Endothelial cell of umbilical vein (primary cell): ENCODE measurements at regions not wholly inside any gene's neighbourhood (a gene's known extent, or its start where the extent isn't known, plus 50 kb on each side); places are given as distances from the start of the nearest gene placed in this dataset.

Source experiments
- EZH2 ChIP-seq: IDR thresholded peaks from 2 replicates; pipeline ENCODE4 v1.6.1; 2012; ENCODE audit warnings: borderline replicate concordance, low read depth, mild to moderate bottlenecking, moderate library complexity, low read length, inconsistent platforms; ENCODE audit not compliant: severe bottlenecking
- JUN ChIP-seq: IDR thresholded peaks from 2 replicates; pipeline ENCODE4 v1.6.1; 2011; ENCODE audit warnings: borderline replicate concordance, low read depth; ENCODE audit not compliant: insufficient read length, insufficient read depth
- POLR2A ChIP-seq: IDR thresholded peaks from 2 replicates; pipeline ENCODE4 v1.6.1; 2012; ENCODE audit warnings: low read depth, mild to moderate bottlenecking, control low read depth, low read length
- TF ChIP-seq, protein P1 (sequence below), 2 donors: IDR thresholded peaks; 1 replicate in 1 of 2; 2 replicates in 1 of 2; pipeline ENCODE4 v1.5.1; 2011; ENCODE audit warnings: low read length in 2 of 2, mild to moderate bottlenecking in 2 of 2, moderate library complexity in 2 of 2, control low read depth in 1 of 2, inconsistent platforms in 1 of 2, low read depth in 1 of 2; ENCODE audit not compliant: insufficient read depth in 1 of 2; ENCODE audit errors: extremely low read depth in 1 of 2

DNA sequence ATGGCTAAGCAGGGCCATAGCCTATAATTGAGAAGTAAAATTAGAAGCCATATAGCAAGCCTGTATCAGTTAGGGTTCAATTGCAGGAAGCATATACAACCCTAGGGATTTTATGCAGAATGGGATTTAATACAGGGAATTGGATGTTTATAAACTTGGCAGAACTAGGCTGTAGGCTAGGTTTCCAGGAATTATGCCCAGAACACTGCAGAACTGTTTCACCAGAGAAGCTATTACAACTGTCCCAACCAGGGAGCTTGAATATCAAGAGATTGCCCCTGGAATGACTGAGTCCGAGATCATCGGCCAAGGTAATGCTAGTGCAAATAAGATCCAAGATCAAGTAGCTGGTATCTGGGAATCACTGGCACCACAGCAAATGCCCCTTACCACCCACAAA lies 64.0 kb downstream of the PRR15 start:
- TF ChIP-seq POLR2A: no peak
- TF ChIP-seq, protein P1, sequence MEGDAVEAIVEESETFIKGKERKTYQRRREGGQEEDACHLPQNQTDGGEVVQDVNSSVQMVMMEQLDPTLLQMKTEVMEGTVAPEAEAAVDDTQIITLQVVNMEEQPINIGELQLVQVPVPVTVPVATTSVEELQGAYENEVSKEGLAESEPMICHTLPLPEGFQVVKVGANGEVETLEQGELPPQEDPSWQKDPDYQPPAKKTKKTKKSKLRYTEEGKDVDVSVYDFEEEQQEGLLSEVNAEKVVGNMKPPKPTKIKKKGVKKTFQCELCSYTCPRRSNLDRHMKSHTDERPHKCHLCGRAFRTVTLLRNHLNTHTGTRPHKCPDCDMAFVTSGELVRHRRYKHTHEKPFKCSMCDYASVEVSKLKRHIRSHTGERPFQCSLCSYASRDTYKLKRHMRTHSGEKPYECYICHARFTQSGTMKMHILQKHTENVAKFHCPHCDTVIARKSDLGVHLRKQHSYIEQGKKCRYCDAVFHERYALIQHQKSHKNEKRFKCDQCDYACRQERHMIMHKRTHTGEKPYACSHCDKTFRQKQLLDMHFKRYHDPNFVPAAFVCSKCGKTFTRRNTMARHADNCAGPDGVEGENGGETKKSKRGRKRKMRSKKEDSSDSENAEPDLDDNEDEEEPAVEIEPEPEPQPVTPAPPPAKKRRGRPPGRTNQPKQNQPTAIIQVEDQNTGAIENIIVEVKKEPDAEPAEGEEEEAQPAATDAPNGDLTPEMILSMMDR (IDR thresholded peaks at IDR 0.05; ENCODE audit: extremely low read depth in 1 of 2, insufficient read depth in 1 of 2, low read depth in 1 of 2, low read length in 2 of 2): no peak
- TF ChIP-seq EZH2: no peak
- no peak for TF ChIP-seq JUN
